Upper lobe of right lung (tissue), 1 donor: ENCODE measurements at regions not wholly inside any gene's neighbourhood (a gene's known extent, or its start where the extent isn't known, plus 50 kb on each side); places are given as distances from the start of the nearest gene placed in this dataset.

Experiments used
- ATAC-seq: fragments of 200-7000 bp; cut with Tn5 transposase; one replicate; pipeline ENCODE4 v1.9.1; 2020; ENCODE audit warnings: mild to moderate bottlenecking, moderate library complexity
- DNase-seq: peaks from one replicate; pipeline ENCODE4 v3.0.0-alpha.2; 2020
- H3K27ac ChIP-seq: fragments of 200-600 bp; one replicate; pipeline ENCODE4 v1.8.0; 2022
- H3K27me3 ChIP-seq: fragments of 200-600 bp; one replicate; pipeline ENCODE4 v1.8.0; 2022; ENCODE audit warnings: mild to moderate bottlenecking
- H3K36me3 ChIP-seq: fragments of 200-600 bp; one replicate; pipeline ENCODE4 v1.8.0; 2022
- H3K4me1 ChIP-seq: fragments of 200-600 bp; one replicate; pipeline ENCODE4 v1.8.0; 2022
- H3K4me3 ChIP-seq: fragments of 200-600 bp; one replicate; pipeline ENCODE4 v1.8.0; 2022; ENCODE audit warnings: mild to moderate bottlenecking
- H3K9me3 ChIP-seq: fragments of 200-600 bp; one replicate; pipeline ENCODE4 v1.8.0; 2022
- intact Hi-C: fragments of 100-400 bp; cut with DNase I; formaldehyde crosslinking; loops from one replicate; pipeline ENCODE4 v1.11.0; 2022
- TF ChIP-seq, protein P1 (sequence below): fragments of 200-600 bp; IDR thresholded peaks from one replicate; pipeline ENCODE4 v1.8.0; 2022; ENCODE audit warnings: antibody characterized with exemption
- donor health status: DM: no; HTN: yes; CAD: no; lungs with severe emphysema.

DNA sequence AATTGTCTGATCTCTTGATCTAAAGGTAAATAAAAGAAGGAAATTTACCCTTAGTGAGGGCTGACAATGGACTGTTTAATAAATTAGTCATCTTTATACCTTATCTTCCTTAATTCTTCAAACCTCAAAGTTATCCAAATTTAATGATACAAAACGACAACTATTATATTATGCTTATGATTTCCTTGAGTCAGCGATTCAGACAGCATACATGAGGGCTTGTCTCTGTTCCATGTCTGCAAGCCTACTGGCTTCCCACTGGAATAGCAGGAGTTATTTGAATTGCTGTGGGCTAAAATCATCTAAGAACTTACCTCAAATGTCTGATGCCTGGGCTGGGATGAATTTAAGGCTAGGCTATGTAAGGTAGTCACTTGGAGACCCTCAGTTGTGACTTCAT is 197.2 kb upstream of the MDGA2 start:
- TF ChIP-seq, protein P1, sequence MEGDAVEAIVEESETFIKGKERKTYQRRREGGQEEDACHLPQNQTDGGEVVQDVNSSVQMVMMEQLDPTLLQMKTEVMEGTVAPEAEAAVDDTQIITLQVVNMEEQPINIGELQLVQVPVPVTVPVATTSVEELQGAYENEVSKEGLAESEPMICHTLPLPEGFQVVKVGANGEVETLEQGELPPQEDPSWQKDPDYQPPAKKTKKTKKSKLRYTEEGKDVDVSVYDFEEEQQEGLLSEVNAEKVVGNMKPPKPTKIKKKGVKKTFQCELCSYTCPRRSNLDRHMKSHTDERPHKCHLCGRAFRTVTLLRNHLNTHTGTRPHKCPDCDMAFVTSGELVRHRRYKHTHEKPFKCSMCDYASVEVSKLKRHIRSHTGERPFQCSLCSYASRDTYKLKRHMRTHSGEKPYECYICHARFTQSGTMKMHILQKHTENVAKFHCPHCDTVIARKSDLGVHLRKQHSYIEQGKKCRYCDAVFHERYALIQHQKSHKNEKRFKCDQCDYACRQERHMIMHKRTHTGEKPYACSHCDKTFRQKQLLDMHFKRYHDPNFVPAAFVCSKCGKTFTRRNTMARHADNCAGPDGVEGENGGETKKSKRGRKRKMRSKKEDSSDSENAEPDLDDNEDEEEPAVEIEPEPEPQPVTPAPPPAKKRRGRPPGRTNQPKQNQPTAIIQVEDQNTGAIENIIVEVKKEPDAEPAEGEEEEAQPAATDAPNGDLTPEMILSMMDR: no peak
- no peak for ATAC-seq
- no peaks in the 10 kb centered on the region for H3K27me3 ChIP-seq
- no peak overlapping the region for H3K27ac ChIP-seq
- no peaks in the 10 kb centered on the region for H3K36me3 ChIP-seq
- H3K4me1 ChIP-seq: no peaks in the 10 kb centered on the region
- intact Hi-C loops: no loop called here
- H3K4me3 ChIP-seq: no peak overlapping the region
- H3K9me3 ChIP-seq: no peaks in the 10 kb centered on the region
- no peak for DNase-seq

DNA sequence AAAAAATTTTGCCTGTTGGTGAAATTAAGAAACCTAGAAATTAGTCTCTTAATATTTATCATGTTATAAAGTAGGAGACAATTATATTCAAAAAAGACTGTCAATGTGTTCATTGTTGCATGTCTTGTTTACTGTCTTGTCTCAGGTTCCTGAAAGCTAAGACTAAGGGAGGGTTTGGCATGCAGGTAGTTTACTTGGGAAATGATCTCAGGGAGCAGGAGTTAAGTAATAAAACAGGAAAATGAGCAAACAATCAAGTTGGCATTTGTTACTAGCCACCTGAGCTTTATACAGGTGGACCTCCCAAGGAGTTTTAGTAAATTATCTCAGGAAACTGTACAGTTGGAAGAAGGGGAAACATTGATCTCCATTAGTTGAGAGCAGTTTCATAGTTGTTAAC is 188.0 kb upstream of the MDGA2 start:
- Histone ChIP-seq H3K4me1 (no peaks in the 10 kb centered on the region), H3K4me3 (no peak overlapping the region), H3K9me3 (peaks cover 4% of the 10 kb centered on the region), H3K27me3 (no peaks in the 10 kb centered on the region), H3K36me3 (no peaks in the 10 kb centered on the region), H3K27ac (no peak overlapping the region)
- TF ChIP-seq, protein P1: no peak
- ATAC-seq (no peak), DNase-seq (no peak)
- intact Hi-C loops: no loop called here

DNA sequence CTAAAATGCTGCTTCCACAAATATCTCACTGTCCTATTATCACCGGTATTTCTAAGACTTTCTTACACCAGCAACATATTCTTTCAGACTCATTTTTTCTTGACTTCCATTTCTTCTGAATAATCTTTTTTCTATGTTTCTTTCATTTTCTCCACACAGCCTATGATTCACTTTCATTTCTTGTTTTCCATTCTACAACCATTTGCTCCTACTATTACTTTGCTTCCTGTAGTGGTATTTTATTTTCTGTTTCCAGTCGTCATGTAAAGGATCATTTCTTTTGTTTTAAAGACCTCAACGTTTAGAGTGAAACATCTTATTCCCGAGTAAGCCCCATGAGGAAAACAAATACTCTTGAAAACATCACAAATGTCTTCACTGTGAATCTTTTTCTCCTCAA is 182.2 kb upstream of the MDGA2 start:
- no peaks in the 10 kb centered on the region for H3K4me1 ChIP-seq
- ATAC-seq: no peak

DNA sequence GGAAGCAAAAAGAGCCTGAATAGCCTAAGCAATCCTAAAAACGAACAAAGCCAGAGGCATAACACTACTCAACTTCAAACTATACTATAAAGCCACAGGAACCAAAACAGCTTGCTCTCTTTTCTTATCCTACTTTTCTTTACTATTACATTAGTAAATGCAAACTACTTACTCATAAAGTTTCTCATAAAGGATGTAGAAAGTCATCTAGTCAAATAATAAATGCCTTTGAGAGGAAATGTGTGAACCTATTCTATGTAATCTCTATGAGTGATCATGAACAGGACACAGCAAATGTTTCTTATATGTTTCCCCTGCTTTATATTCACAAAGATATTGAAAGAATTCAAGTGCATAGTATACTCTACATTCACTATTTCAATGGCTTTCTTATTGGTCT is 176.9 kb upstream of the MDGA2 start:
- intact Hi-C loops: no loop called here
- no peak overlapping the region for H3K4me3 ChIP-seq
- no peak overlapping the region for H3K27ac ChIP-seq
- ATAC-seq (no peak), DNase-seq (no peak)
- TF ChIP-seq, protein P1: no peak
- no peaks in the 10 kb centered on the region for H3K9me3 ChIP-seq
- H3K4me1 ChIP-seq: no peaks in the 10 kb centered on the region
- no peaks in the 10 kb centered on the region for H3K27me3 ChIP-seq
- H3K36me3 ChIP-seq: no peaks in the 10 kb centered on the region

More for the DNA sequence above, 182.2 kb upstream of the MDGA2 start:
- no peaks in the 10 kb centered on the region for H3K36me3 ChIP-seq
- H3K9me3 ChIP-seq: peaks cover 4% of the 10 kb centered on the region
- H3K4me3 ChIP-seq: no peak overlapping the region
- intact Hi-C loops: no loop called here
- no peak overlapping the region for H3K27ac ChIP-seq
- no peaks in the 10 kb centered on the region for H3K27me3 ChIP-seq
- no peak for DNase-seq
- TF ChIP-seq, protein P1: no peak

DNA sequence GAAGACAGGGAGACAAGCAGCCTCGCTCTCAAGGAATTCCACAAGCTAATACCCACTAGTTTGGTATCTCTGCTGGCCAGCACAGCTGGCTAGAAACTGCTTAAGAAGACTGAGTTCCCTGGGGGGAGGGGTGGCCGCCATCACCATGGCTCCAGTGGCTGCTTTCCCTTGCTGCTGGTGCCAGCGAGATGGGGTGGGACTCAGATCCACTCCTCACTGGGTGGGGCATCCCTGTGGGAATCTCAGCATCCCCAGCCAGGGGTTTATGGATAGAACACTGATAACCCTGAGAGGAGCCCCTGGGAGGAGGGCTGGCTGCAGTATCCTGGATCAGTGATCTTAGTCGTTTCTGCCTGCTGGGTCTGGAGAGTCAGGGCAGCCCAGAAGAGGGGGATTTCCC is 170.6 kb upstream of the MDGA2 start:
- TF ChIP-seq, protein P1: no peak
- no peaks in the 10 kb centered on the region for H3K36me3 ChIP-seq
- no peak overlapping the region for H3K27ac ChIP-seq
- DNase-seq: no peak
- intact Hi-C loops: no loop called here
- no peak overlapping the region for H3K4me3 ChIP-seq
- H3K4me1 ChIP-seq: no peaks in the 10 kb centered on the region
- H3K9me3 ChIP-seq: no peaks in the 10 kb centered on the region
- H3K27me3 ChIP-seq: no peaks in the 10 kb centered on the region
- ATAC-seq: no peak

DNA sequence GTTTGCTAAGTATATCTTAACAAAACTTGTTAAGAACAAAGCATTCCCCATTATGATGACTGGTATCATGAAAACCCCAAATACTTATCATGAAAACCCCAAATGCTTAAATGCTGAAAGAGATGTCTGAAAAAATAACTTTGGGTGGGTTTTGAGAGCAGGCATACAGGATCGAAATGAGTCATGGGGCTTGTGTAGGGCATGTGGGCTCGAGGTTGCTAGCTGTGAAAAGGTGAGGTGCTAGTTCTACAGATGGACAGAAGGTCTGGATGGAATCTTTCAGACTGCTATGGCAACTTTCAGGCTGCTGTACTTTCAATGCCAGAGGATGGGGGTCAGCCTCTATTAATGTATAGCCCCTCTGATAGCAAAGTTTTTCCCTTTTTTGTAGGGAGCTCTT is 167.8 kb upstream of the MDGA2 start:
- Histone ChIP-seq H3K4me1 (no peaks in the 10 kb centered on the region), H3K27me3 (no peaks in the 10 kb centered on the region), H3K36me3 (no peaks in the 10 kb centered on the region), H3K27ac (no peak overlapping the region), H3K9me3 (no peaks in the 10 kb centered on the region), H3K4me3 (no peak overlapping the region)
- intact Hi-C loops: no loop called here
- ATAC-seq (no peak), DNase-seq (no peak)
- TF ChIP-seq, protein P1: no peak
